Liver (tissue), 3 donors: ENCODE measurements at regions not wholly inside any gene's neighbourhood (a gene's known extent, or its start where the extent isn't known, plus 50 kb on each side); places are given as distances from the start of the nearest gene placed in this dataset.

Experiments
- CTCF ChIP-seq: fragments of 150-350 bp; IDR thresholded peaks from 2 replicates; pipeline ENCODE4 v1.5.1; 2017; ENCODE audit warnings: improper control_type of control experiment, low read depth, low read length; ENCODE audit not compliant: missing input control
- GABPA ChIP-seq, 2 donors: IDR thresholded peaks in 1 of 2; conservative IDR thresholded peaks in 1 of 2; 2 replicates each; pipeline ENCODE4 v1.6.1; 2016; ENCODE audit warnings: antibody characterized with exemption in 2 of 2, mild to moderate bottlenecking in 1 of 2, moderate library complexity in 1 of 2
- NR2F2 ChIP-seq: IDR thresholded peaks from 2 replicates; pipeline ENCODE4 v1.6.1; 2016; ENCODE audit warnings: antibody characterized with exemption
- RAD21 ChIP-seq, 2 donors: IDR thresholded peaks; 2 replicates each; pipeline ENCODE4 v1.6.1; 2016; ENCODE audit warnings: antibody characterized with exemption in 2 of 2, mild to moderate bottlenecking in 2 of 2
- TAF1 ChIP-seq: conservative IDR thresholded peaks from 2 replicates; pipeline ENCODE4 v1.6.1; 2016; ENCODE audit warnings: antibody characterized with exemption, mild to moderate bottlenecking
- YY1 ChIP-seq: IDR thresholded peaks from 2 replicates; pipeline ENCODE4 v1.6.1; 2016; ENCODE audit warnings: antibody characterized with exemption, mild to moderate bottlenecking
- ZBTB33 ChIP-seq: IDR thresholded peaks from 2 replicates; pipeline ENCODE4 v1.6.1; 2016; ENCODE audit warnings: antibody characterized with exemption
- TF ChIP-seq, protein P1 (sequence below): IDR thresholded peaks from 2 replicates; pipeline ENCODE4 v1.6.1; 2016; ENCODE audit warnings: antibody characterized with exemption
- TF ChIP-seq, protein P2 (sequence below): IDR thresholded peaks from 2 replicates; pipeline ENCODE4 v1.6.1; 2016; ENCODE audit warnings: antibody characterized with exemption, mild to moderate bottlenecking
- TF ChIP-seq, protein P3 (sequence below): IDR thresholded peaks from 2 replicates; pipeline ENCODE4 v1.6.1; 2016; ENCODE audit warnings: antibody characterized with exemption
- donor health status: healthy.
- donor health status: healthy.

GRCh38 chr13:73665261-73665660 lies 468.9 kb downstream of the KLF12 start:
- TF ChIP-seq, protein P1, sequence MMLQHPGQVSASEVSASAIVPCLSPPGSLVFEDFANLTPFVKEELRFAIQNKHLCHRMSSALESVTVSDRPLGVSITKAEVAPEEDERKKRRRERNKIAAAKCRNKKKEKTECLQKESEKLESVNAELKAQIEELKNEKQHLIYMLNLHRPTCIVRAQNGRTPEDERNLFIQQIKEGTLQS, result no peak
- TF ChIP-seq CTCF (no peak), GABPA (IDR thresholded peaks at IDR 0.05 in 1 of 2, conservative IDR thresholded peaks at IDR 0.05 in 1 of 2) (no peak), RAD21 (IDR thresholded peaks at IDR 0.05) (no peak), TAF1 (no peak), YY1 (no peak), ZBTB33 (no peak), NR2F2 (no peak)
- TF ChIP-seq, protein P2, sequence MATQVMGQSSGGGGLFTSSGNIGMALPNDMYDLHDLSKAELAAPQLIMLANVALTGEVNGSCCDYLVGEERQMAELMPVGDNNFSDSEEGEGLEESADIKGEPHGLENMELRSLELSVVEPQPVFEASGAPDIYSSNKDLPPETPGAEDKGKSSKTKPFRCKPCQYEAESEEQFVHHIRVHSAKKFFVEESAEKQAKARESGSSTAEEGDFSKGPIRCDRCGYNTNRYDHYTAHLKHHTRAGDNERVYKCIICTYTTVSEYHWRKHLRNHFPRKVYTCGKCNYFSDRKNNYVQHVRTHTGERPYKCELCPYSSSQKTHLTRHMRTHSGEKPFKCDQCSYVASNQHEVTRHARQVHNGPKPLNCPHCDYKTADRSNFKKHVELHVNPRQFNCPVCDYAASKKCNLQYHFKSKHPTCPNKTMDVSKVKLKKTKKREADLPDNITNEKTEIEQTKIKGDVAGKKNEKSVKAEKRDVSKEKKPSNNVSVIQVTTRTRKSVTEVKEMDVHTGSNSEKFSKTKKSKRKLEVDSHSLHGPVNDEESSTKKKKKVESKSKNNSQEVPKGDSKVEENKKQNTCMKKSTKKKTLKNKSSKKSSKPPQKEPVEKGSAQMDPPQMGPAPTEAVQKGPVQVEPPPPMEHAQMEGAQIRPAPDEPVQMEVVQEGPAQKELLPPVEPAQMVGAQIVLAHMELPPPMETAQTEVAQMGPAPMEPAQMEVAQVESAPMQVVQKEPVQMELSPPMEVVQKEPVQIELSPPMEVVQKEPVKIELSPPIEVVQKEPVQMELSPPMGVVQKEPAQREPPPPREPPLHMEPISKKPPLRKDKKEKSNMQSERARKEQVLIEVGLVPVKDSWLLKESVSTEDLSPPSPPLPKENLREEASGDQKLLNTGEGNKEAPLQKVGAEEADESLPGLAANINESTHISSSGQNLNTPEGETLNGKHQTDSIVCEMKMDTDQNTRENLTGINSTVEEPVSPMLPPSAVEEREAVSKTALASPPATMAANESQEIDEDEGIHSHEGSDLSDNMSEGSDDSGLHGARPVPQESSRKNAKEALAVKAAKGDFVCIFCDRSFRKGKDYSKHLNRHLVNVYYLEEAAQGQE, result no peak
- TF ChIP-seq, protein P3, sequence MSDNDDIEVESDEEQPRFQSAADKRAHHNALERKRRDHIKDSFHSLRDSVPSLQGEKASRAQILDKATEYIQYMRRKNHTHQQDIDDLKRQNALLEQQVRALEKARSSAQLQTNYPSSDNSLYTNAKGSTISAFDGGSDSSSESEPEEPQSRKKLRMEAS, result no peak
